SK-N-SH treated with all-trans-retinoic acid at 6 μM for 48 hours (cell line): ENCODE measurements at regions not wholly inside any gene's neighbourhood (a gene's known extent, or its start where the extent isn't known, plus 50 kb on each side); places are given as distances from the start of the nearest gene placed in this dataset.

Experiments
- ATAC-seq: fragments of 200-7000 bp; cut with Tn5 transposase; 3 replicates; pipeline ENCODE4 v1.9.1; 2020; ENCODE audit warnings: mild to moderate bottlenecking, moderate library complexity
- ARNTL ChIP-seq: fragments of 450-650 bp; formaldehyde crosslinking; IDR thresholded peaks from 2 replicates; pipeline ENCODE4 v1.5.0; 2020; ENCODE audit warnings: low read depth, mild to moderate bottlenecking, moderate library complexity, borderline replicate concordance
- BACH2 ChIP-seq: fragments of 250-450 bp; sonication (Bioruptor Pico); IDR thresholded peaks from 2 replicates; pipeline ENCODE4 v1.9.0; 2021; ENCODE audit warnings: mild to moderate bottlenecking, borderline replicate concordance
- CSDC2 ChIP-seq: fragments of 250-450 bp; sonication (Bioruptor Pico); IDR thresholded peaks from 2 replicates; pipeline ENCODE4 v1.5.0; 2020; ENCODE audit warnings: mild to moderate bottlenecking, moderate library complexity
- ESRRG ChIP-seq: fragments of 250-450 bp; sonication (Bioruptor Pico); IDR thresholded peaks from 2 replicates; pipeline ENCODE4 v1.6.1; 2021; ENCODE audit warnings: mild to moderate bottlenecking
- ISL1 ChIP-seq: fragments of 250-450 bp; sonication (Bioruptor Pico); IDR thresholded peaks from 2 replicates; pipeline ENCODE4 v2.1.2; 2022; ENCODE audit warnings: mild to moderate bottlenecking, moderate library complexity
- OSR1 ChIP-seq: fragments of 250-450 bp; sonication (Bioruptor Pico); IDR thresholded peaks from 2 replicates; pipeline ENCODE4 v1.8.0; 2022; ENCODE audit warnings: moderate library complexity, mild to moderate bottlenecking, inconsistent platforms
- PPARA ChIP-seq: fragments of 250-450 bp; sonication (Bioruptor Pico); IDR thresholded peaks from 2 replicates; pipeline ENCODE4 v1.5.0; 2020; ENCODE audit warnings: mild to moderate bottlenecking, borderline replicate concordance
- RARB ChIP-seq: fragments of 250-450 bp; sonication (Bioruptor Pico); IDR thresholded peaks from 2 replicates; pipeline ENCODE4 v1.8.0; 2021; ENCODE audit warnings: mild to moderate bottlenecking, moderate library complexity
- SNAI2 ChIP-seq: fragments of 250-450 bp; sonication (Bioruptor Pico); IDR thresholded peaks from 2 replicates; pipeline ENCODE4 v1.5.0; 2020; ENCODE audit warnings: mild to moderate bottlenecking, moderate library complexity
- TCF4 ChIP-seq: fragments of 250-450 bp; sonication (Bioruptor Pico); IDR thresholded peaks from 2 replicates; pipeline ENCODE4 v1.8.0; 2021; ENCODE audit warnings: mild to moderate bottlenecking, moderate library complexity, borderline replicate concordance
- TOX ChIP-seq: fragments of 250-450 bp; sonication (Bioruptor Pico); IDR thresholded peaks from 2 replicates; pipeline ENCODE4 v1.8.0; 2021; ENCODE audit warnings: mild to moderate bottlenecking, moderate library complexity, borderline replicate concordance
- ZC3H10 ChIP-seq: fragments of 250-450 bp; sonication (Bioruptor Pico); IDR thresholded peaks from 2 replicates; pipeline ENCODE4 v1.5.1; 2021; ENCODE audit warnings: mild to moderate bottlenecking, moderate library complexity
- ZFP3 ChIP-seq: fragments of 250-450 bp; sonication (Bioruptor Pico); IDR thresholded peaks from 2 replicates; pipeline ENCODE4 v1.5.0; 2020; ENCODE audit warnings: mild to moderate bottlenecking, moderate library complexity
- ZFP30 ChIP-seq: fragments of 450-650 bp; formaldehyde crosslinking; IDR thresholded peaks from 2 replicates; pipeline ENCODE4 v1.5.0; 2022; ENCODE audit warnings: mild to moderate bottlenecking, moderate library complexity
- ZNF565 ChIP-seq: fragments of 450-650 bp; formaldehyde crosslinking; conservative IDR thresholded peaks from 2 replicates; pipeline ENCODE4 v1.5.0; 2020; ENCODE audit warnings: low read depth, mild to moderate bottlenecking, moderate library complexity
- ZNF8 ChIP-seq: fragments of 450-650 bp; formaldehyde crosslinking; IDR thresholded peaks from 2 replicates; pipeline ENCODE4 v1.5.0; 2020; ENCODE audit warnings: mild to moderate bottlenecking, moderate library complexity
- TF ChIP-seq, protein P1 (sequence below): fragments of 250-450 bp; sonication (Bioruptor Pico); IDR thresholded peaks from 2 replicates; pipeline ENCODE4 v1.5.1; 2021; ENCODE audit warnings: mild to moderate bottlenecking, moderate library complexity
- TF ChIP-seq, protein P2 (sequence below): fragments of 250-450 bp; sonication (Bioruptor Pico); IDR thresholded peaks from 2 replicates; pipeline ENCODE4 v1.8.0; 2020; ENCODE audit warnings: mild to moderate bottlenecking, moderate library complexity, borderline replicate concordance
- TF ChIP-seq, protein P3 (sequence below): fragments of 250-450 bp; sonication (Bioruptor Pico); IDR thresholded peaks from 2 replicates; pipeline ENCODE4 v1.8.0; 2021; ENCODE audit warnings: low read depth, mild to moderate bottlenecking, moderate library complexity, borderline replicate concordance
- TF ChIP-seq, protein P4 (sequence below): fragments of 250-450 bp; sonication (Bioruptor Pico); IDR thresholded peaks from 2 replicates; pipeline ENCODE4 v1.5.0; 2020; ENCODE audit warnings: mild to moderate bottlenecking, moderate library complexity
- TF ChIP-seq, protein P5 (sequence below): fragments of 250-450 bp; sonication (Bioruptor Pico); IDR thresholded peaks from 2 replicates; pipeline ENCODE4 v1.5.1; 2020; ENCODE audit warnings: low read depth, mild to moderate bottlenecking, moderate library complexity

DNA sequence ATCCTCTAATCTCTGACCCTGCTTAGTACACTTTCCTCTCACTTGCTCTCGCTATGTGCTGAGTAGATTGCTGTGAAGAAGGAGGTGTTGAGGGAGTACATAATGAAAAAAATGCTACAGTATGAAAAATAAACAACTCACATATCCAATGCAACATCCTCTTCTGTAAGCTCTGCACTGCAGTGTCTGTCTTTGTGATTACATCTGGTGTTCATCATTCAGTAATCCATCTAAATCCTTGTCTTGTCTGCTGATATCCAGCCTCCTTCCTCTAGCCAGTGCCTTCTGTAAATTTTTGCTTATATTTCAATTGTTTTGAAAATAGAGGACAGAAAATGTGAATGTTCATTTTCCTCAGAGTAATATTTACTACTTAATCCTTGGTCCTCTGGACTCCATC, 57.4 kb upstream of the CDH12 start:
- no peak for ATAC-seq
- TF ChIP-seq BACH2, result no peak
- no peak for TF ChIP-seq TOX (CRISPR knock-in tag)
- TF ChIP-seq ARNTL (CRISPR knock-in tag), result no peak
- no peak for TF ChIP-seq ESRRG (CRISPR knock-in tag)
- no peak for TF ChIP-seq CSDC2
- TF ChIP-seq, protein P1, sequence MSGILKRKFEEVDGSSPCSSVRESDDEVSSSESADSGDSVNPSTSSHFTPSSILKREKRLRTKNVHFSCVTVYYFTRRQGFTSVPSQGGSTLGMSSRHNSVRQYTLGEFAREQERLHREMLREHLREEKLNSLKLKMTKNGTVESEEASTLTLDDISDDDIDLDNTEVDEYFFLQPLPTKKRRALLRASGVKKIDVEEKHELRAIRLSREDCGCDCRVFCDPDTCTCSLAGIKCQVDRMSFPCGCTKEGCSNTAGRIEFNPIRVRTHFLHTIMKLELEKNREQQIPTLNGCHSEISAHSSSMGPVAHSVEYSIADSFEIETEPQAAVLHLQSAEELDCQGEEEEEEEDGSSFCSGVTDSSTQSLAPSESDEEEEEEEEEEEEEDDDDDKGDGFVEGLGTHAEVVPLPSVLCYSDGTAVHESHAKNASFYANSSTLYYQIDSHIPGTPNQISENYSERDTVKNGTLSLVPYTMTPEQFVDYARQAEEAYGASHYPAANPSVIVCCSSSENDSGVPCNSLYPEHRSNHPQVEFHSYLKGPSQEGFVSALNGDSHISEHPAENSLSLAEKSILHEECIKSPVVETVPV (CRISPR knock-in tag), result no peak
- TF ChIP-seq ZFP30, result no peak
- TF ChIP-seq, protein P2, sequence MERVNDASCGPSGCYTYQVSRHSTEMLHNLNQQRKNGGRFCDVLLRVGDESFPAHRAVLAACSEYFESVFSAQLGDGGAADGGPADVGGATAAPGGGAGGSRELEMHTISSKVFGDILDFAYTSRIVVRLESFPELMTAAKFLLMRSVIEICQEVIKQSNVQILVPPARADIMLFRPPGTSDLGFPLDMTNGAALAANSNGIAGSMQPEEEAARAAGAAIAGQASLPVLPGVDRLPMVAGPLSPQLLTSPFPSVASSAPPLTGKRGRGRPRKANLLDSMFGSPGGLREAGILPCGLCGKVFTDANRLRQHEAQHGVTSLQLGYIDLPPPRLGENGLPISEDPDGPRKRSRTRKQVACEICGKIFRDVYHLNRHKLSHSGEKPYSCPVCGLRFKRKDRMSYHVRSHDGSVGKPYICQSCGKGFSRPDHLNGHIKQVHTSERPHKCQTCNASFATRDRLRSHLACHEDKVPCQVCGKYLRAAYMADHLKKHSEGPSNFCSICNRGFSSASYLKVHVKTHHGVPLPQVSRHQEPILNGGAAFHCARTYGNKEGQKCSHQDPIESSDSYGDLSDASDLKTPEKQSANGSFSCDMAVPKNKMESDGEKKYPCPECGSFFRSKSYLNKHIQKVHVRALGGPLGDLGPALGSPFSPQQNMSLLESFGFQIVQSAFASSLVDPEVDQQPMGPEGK (CRISPR knock-in tag), result no peak
- no peak for TF ChIP-seq ZC3H10 (CRISPR knock-in tag)
- no peak for TF ChIP-seq OSR1 (CRISPR knock-in tag)
- TF ChIP-seq SNAI2 (CRISPR knock-in tag), result no peak
- TF ChIP-seq ZFP3 (CRISPR knock-in tag), result no peak
- no peak for TF ChIP-seq ZNF565
- TF ChIP-seq ZNF8, result no peak
- TF ChIP-seq ISL1 (CRISPR knock-in tag), result no peak
- no peak for TF ChIP-seq PPARA (CRISPR knock-in tag)
- no peak for TF ChIP-seq RARB (CRISPR knock-in tag)
- TF ChIP-seq, protein P3, sequence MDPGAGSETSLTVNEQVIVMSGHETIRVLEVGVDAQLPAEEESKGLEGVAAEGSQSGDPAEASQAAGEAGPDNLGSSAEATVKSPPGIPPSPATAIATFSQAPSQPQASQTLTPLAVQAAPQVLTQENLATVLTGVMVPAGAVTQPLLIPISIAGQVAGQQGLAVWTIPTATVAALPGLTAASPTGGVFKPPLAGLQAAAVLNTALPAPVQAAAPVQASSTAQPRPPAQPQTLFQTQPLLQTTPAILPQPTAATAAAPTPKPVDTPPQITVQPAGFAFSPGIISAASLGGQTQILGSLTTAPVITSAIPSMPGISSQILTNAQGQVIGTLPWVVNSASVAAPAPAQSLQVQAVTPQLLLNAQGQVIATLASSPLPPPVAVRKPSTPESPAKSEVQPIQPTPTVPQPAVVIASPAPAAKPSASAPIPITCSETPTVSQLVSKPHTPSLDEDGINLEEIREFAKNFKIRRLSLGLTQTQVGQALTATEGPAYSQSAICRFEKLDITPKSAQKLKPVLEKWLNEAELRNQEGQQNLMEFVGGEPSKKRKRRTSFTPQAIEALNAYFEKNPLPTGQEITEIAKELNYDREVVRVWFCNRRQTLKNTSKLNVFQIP, result no peak
- TF ChIP-seq, protein P4, sequence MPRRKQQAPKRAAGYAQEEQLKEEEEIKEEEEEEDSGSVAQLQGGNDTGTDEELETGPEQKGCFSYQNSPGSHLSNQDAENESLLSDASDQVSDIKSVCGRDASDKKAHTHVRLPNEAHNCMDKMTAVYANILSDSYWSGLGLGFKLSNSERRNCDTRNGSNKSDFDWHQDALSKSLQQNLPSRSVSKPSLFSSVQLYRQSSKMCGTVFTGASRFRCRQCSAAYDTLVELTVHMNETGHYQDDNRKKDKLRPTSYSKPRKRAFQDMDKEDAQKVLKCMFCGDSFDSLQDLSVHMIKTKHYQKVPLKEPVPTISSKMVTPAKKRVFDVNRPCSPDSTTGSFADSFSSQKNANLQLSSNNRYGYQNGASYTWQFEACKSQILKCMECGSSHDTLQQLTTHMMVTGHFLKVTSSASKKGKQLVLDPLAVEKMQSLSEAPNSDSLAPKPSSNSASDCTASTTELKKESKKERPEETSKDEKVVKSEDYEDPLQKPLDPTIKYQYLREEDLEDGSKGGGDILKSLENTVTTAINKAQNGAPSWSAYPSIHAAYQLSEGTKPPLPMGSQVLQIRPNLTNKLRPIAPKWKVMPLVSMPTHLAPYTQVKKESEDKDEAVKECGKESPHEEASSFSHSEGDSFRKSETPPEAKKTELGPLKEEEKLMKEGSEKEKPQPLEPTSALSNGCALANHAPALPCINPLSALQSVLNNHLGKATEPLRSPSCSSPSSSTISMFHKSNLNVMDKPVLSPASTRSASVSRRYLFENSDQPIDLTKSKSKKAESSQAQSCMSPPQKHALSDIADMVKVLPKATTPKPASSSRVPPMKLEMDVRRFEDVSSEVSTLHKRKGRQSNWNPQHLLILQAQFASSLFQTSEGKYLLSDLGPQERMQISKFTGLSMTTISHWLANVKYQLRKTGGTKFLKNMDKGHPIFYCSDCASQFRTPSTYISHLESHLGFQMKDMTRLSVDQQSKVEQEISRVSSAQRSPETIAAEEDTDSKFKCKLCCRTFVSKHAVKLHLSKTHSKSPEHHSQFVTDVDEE (CRISPR knock-in tag), result no peak

DNA sequence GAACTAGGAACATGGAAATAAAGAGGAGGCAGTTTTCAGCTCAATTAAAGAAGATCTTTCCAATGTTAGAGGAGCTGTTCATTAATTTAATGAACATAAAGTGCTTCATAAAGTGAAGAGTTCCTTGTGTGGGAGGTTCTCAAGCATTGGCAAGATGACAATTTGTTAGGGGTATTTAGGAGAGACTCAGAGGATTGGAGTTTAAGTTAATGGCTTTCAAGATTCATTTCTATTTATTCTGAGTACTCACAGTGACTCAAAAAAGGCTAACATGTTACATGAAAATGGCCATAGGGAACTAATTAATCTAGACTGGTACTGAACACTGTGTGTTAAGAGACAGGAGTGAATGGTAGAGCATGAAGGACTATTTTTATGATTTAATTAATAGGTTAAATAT, 55.4 kb upstream of the CDH12 start:
- TF ChIP-seq ESRRG (CRISPR knock-in tag), result no peak
- TF ChIP-seq, protein P5, sequence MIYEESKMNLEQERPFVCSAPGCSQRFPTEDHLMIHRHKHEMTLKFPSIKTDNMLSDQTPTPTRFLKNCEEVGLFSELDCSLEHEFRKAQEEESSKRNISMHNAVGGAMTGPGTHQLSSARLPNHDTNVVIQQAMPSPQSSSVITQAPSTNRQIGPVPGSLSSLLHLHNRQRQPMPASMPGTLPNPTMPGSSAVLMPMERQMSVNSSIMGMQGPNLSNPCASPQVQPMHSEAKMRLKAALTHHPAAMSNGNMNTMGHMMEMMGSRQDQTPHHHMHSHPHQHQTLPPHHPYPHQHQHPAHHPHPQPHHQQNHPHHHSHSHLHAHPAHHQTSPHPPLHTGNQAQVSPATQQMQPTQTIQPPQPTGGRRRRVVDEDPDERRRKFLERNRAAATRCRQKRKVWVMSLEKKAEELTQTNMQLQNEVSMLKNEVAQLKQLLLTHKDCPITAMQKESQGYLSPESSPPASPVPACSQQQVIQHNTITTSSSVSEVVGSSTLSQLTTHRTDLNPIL (CRISPR knock-in tag), result no peak
- no peak for TF ChIP-seq OSR1 (CRISPR knock-in tag)
- TF ChIP-seq TCF4 (CRISPR knock-in tag), result no peak
- TF ChIP-seq, protein P4 (CRISPR knock-in tag), result no peak
- no peak for TF ChIP-seq RARB (CRISPR knock-in tag)
- TF ChIP-seq PPARA (CRISPR knock-in tag), result no peak
- no peak for TF ChIP-seq ZFP3 (CRISPR knock-in tag)
- no peak for TF ChIP-seq CSDC2
- TF ChIP-seq ZFP30, result no peak
- no peak for ATAC-seq
